Liver (tissue), 8 donors: ENCODE measurements at regions not wholly inside any gene's neighbourhood (a gene's known extent, or its start where the extent isn't known, plus 50 kb on each side); places are given as distances from the start of the nearest gene placed in this dataset.

Experiments
- DNase-seq: peaks from one replicate; pipeline ENCODE4 v3.0.0-alpha.2; 2017; ENCODE audit warnings: low spot score
- H3K27ac ChIP-seq, 2 donors: one replicate each; pipeline ENCODE4 v1.7.0; 2013; ENCODE audit warnings: inconsistent platforms in 2 of 2, low read length in 2 of 2, control low read depth in 1 of 2, low read depth in 1 of 2, mild to moderate bottlenecking in 1 of 2
- H3K27me3 ChIP-seq, 4 donors: one replicate each; pipeline versions ENCODE4 v1.6.1 to v1.7.0; 2013; ENCODE audit warnings: low read length in 3 of 4, inconsistent platforms in 1 of 4, mild to moderate bottlenecking in 1 of 4, moderate library complexity in 1 of 4; ENCODE audit not compliant: control insufficient read depth in 4 of 4, insufficient read depth in 4 of 4
- H3K36me3 ChIP-seq, 4 donors: one replicate each; pipeline versions ENCODE4 v1.6.1 to v1.7.0; 2013; ENCODE audit warnings: low read length in 3 of 4, mild to moderate bottlenecking in 3 of 4, low read depth in 1 of 4, moderate library complexity in 1 of 4; ENCODE audit not compliant: control insufficient read depth in 4 of 4, insufficient read depth in 3 of 4
- H3K4me1 ChIP-seq, 4 donors: one replicate each; pipeline versions ENCODE4 v1.6.1 to v1.7.0; 2013; ENCODE audit warnings: low read length in 3 of 4, mild to moderate bottlenecking in 3 of 4, moderate library complexity in 1 of 4; ENCODE audit not compliant: control insufficient read depth in 4 of 4, insufficient read depth in 4 of 4
- H3K4me3 ChIP-seq, 3 donors: one replicate each; pipeline versions ENCODE4 v1.6.1 to v1.7.0; 2013; ENCODE audit warnings: low read length in 3 of 3, control low read depth in 1 of 3, low read depth in 1 of 3, mild to moderate bottlenecking in 1 of 3
- H3K9ac ChIP-seq, 2 donors: one replicate each; pipeline ENCODE4 v1.7.0; 2013; ENCODE audit warnings: low read length in 2 of 2, mild to moderate bottlenecking in 2 of 2, moderate library complexity in 2 of 2, control low read depth in 1 of 2, low read depth in 1 of 2
- H3K9me3 ChIP-seq, 4 donors: one replicate each; pipeline versions ENCODE4 v1.6.1 to v1.7.0; 2013; ENCODE audit warnings: low read length in 3 of 4; ENCODE audit not compliant: control insufficient read depth in 4 of 4
- EGR1 ChIP-seq, 2 donors: IDR thresholded peaks; 2 replicates each; pipeline ENCODE4 v1.6.1; 2016 to 2018; ENCODE audit warnings: antibody characterized with exemption in 2 of 2, low read depth in 2 of 2
- FOXA1 ChIP-seq: IDR thresholded peaks from 2 replicates; pipeline ENCODE4 v1.6.1; 2016; ENCODE audit warnings: antibody characterized with exemption
- FOXA2 ChIP-seq: IDR thresholded peaks from 2 replicates; pipeline ENCODE4 v1.6.1; 2016; ENCODE audit warnings: antibody characterized with exemption
- GABPA ChIP-seq, 2 donors: IDR thresholded peaks in 1 of 2; conservative IDR thresholded peaks in 1 of 2; 2 replicates each; pipeline ENCODE4 v1.6.1; 2016; ENCODE audit warnings: antibody characterized with exemption in 2 of 2, mild to moderate bottlenecking in 1 of 2, moderate library complexity in 1 of 2
- HNF4A ChIP-seq, 2 donors: conservative IDR thresholded peaks; 2 replicates each; pipeline ENCODE4 v1.6.1; 2016; ENCODE audit warnings: antibody characterized with exemption in 2 of 2, mild to moderate bottlenecking in 2 of 2
- HNF4G ChIP-seq: IDR thresholded peaks from 2 replicates; pipeline ENCODE4 v1.6.1; 2016; ENCODE audit warnings: antibody characterized with exemption
- JUND ChIP-seq, 2 donors: IDR thresholded peaks; 2 replicates each; pipeline ENCODE4 v1.6.1; 2016; ENCODE audit warnings: antibody characterized with exemption in 2 of 2
- NR2F2 ChIP-seq: IDR thresholded peaks from 2 replicates; pipeline ENCODE4 v1.6.1; 2016; ENCODE audit warnings: antibody characterized with exemption
- RAD21 ChIP-seq, 2 donors: IDR thresholded peaks; 2 replicates each; pipeline ENCODE4 v1.6.1; 2016; ENCODE audit warnings: antibody characterized with exemption in 2 of 2, mild to moderate bottlenecking in 2 of 2
- RXRA ChIP-seq, 2 donors: IDR thresholded peaks; 2 replicates each; pipeline ENCODE4 v1.6.1; 2017 to 2018; ENCODE audit warnings: antibody characterized with exemption in 2 of 2, mild to moderate bottlenecking in 1 of 2
- SP1 ChIP-seq: IDR thresholded peaks from 2 replicates; pipeline ENCODE4 v1.6.1; 2018; ENCODE audit warnings: antibody characterized with exemption, mild to moderate bottlenecking
- TAF1 ChIP-seq: conservative IDR thresholded peaks from 2 replicates; pipeline ENCODE4 v1.6.1; 2016; ENCODE audit warnings: antibody characterized with exemption, mild to moderate bottlenecking
- YY1 ChIP-seq: IDR thresholded peaks from 2 replicates; pipeline ENCODE4 v1.6.1; 2016; ENCODE audit warnings: antibody characterized with exemption, mild to moderate bottlenecking
- WGBS: extraction: QIAGEN DNeasy Blood & Tissue Kit; methylation state at CpG from one replicate; pipeline ENCODE4 v1.1.7; 2013; 5-methylcytosine and 5-hydroxymethylcytosine counted together
- TF ChIP-seq, protein P1 (sequence below): fragments of 150-350 bp; IDR thresholded peaks from 2 replicates; pipeline ENCODE4 v1.5.1; 2017; ENCODE audit warnings: improper control_type of control experiment, low read depth, low read length; ENCODE audit not compliant: missing input control
- TF ChIP-seq, protein P2 (sequence below): IDR thresholded peaks from 2 replicates; pipeline ENCODE4 v1.6.1; 2016; ENCODE audit warnings: antibody characterized with exemption
- TF ChIP-seq, protein P3 (sequence below): IDR thresholded peaks from 2 replicates; pipeline ENCODE4 v1.6.1; 2016; ENCODE audit warnings: antibody characterized with exemption, mild to moderate bottlenecking
- TF ChIP-seq, protein P4 (sequence below): IDR thresholded peaks from 2 replicates; pipeline ENCODE4 v1.6.1; 2016; ENCODE audit warnings: antibody characterized with exemption
- TF ChIP-seq, protein P5 (sequence below): IDR thresholded peaks from 2 replicates; pipeline ENCODE4 v1.6.1; 2016; ENCODE audit warnings: antibody characterized with exemption
- donor health status: healthy.
- donor health status: healthy.
- donor health status: healthy.
- donor health status: healthy.
- donor health status: healthy.

DNA sequence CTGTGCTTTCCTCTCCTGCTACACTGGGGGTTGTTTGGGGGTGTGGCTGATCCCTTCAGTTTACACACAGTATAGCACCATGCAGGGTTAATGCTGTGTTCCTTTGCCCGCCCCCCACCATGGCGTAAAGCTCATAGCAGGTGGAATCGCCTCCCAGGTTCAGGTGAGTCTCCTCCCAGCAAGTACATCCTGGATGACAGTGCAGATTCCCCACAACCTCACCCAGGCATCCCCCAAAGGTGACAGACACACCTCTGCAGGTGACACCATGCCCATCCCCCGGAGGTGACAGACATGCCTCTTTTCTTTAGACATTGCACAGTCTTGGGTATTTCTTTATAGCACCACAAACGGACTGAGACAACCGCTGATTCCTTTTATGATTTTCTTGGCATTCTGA, 343.7 kb downstream of the BRD1 start (continued):
- TF ChIP-seq, protein P1, sequence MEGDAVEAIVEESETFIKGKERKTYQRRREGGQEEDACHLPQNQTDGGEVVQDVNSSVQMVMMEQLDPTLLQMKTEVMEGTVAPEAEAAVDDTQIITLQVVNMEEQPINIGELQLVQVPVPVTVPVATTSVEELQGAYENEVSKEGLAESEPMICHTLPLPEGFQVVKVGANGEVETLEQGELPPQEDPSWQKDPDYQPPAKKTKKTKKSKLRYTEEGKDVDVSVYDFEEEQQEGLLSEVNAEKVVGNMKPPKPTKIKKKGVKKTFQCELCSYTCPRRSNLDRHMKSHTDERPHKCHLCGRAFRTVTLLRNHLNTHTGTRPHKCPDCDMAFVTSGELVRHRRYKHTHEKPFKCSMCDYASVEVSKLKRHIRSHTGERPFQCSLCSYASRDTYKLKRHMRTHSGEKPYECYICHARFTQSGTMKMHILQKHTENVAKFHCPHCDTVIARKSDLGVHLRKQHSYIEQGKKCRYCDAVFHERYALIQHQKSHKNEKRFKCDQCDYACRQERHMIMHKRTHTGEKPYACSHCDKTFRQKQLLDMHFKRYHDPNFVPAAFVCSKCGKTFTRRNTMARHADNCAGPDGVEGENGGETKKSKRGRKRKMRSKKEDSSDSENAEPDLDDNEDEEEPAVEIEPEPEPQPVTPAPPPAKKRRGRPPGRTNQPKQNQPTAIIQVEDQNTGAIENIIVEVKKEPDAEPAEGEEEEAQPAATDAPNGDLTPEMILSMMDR: no peak
- TF ChIP-seq RXRA (IDR thresholded peaks at IDR 0.05): no peak

DNA sequence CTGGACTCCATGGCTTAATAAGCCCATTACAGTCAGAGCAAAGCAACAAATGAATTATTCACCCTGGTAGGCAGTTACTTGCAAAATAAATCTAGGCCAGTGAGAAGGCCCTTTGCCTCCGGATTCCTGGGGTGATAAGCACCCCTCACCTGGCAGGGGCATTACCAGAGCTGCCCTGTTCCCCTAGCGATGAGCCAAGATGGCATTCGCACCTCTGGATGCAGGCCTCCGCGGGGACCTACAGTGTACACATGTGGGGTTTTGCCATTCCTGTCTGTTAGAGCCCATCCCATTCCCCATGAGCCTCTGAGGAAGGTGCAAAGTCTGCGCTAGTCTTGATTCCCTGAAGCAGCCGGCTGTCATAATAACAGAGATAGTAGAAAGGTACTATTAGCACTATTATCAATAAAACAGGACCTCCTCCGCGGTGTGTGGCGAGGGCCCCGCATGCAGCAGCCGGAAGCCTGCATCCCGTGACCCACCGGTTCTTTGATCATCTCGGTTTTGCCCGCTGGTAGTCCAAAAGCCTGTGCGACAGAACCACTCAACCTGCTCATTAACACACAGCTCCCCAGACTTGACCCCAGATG, 344.3 kb downstream of the BRD1 start:
- Histone ChIP-seq H3K27ac (no peak overlapping the region), H3K9me3 (no peaks in the 10 kb centered on the region), H3K9ac (no peak overlapping the region), H3K4me1 (no peaks in the 10 kb centered on the region), H3K4me3 (no peak overlapping the region), H3K27me3 (peaks cover 0 to 5% (median 0%) of the 10 kb centered on the region in 4 donors), H3K36me3 (no peaks in the 10 kb centered on the region)
- TF ChIP-seq FOXA2 (no peak), RXRA (IDR thresholded peaks at IDR 0.05) (no peak), EGR1 (IDR thresholded peaks at IDR 0.05; ENCODE audit: low read depth in 2 of 2) (no peak), HNF4A (conservative IDR thresholded peaks at IDR 0.05) (no peak), YY1 (no peak), SP1 (no peak), RAD21 (IDR thresholded peaks at IDR 0.05) (no peak), NR2F2 (no peak), FOXA1 (no peak), TAF1 (no peak), HNF4G (no peak), GABPA (IDR thresholded peaks at IDR 0.05 in 1 of 2, conservative IDR thresholded peaks at IDR 0.05 in 1 of 2) (no peak), JUND (IDR thresholded peaks at IDR 0.05) (no peak)
- TF ChIP-seq, protein P2, sequence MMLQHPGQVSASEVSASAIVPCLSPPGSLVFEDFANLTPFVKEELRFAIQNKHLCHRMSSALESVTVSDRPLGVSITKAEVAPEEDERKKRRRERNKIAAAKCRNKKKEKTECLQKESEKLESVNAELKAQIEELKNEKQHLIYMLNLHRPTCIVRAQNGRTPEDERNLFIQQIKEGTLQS: no peak
- TF ChIP-seq, protein P3, sequence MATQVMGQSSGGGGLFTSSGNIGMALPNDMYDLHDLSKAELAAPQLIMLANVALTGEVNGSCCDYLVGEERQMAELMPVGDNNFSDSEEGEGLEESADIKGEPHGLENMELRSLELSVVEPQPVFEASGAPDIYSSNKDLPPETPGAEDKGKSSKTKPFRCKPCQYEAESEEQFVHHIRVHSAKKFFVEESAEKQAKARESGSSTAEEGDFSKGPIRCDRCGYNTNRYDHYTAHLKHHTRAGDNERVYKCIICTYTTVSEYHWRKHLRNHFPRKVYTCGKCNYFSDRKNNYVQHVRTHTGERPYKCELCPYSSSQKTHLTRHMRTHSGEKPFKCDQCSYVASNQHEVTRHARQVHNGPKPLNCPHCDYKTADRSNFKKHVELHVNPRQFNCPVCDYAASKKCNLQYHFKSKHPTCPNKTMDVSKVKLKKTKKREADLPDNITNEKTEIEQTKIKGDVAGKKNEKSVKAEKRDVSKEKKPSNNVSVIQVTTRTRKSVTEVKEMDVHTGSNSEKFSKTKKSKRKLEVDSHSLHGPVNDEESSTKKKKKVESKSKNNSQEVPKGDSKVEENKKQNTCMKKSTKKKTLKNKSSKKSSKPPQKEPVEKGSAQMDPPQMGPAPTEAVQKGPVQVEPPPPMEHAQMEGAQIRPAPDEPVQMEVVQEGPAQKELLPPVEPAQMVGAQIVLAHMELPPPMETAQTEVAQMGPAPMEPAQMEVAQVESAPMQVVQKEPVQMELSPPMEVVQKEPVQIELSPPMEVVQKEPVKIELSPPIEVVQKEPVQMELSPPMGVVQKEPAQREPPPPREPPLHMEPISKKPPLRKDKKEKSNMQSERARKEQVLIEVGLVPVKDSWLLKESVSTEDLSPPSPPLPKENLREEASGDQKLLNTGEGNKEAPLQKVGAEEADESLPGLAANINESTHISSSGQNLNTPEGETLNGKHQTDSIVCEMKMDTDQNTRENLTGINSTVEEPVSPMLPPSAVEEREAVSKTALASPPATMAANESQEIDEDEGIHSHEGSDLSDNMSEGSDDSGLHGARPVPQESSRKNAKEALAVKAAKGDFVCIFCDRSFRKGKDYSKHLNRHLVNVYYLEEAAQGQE: no peak
- TF ChIP-seq, protein P4, sequence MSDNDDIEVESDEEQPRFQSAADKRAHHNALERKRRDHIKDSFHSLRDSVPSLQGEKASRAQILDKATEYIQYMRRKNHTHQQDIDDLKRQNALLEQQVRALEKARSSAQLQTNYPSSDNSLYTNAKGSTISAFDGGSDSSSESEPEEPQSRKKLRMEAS: no peak
- TF ChIP-seq, protein P1: no peak
- TF ChIP-seq, protein P5, sequence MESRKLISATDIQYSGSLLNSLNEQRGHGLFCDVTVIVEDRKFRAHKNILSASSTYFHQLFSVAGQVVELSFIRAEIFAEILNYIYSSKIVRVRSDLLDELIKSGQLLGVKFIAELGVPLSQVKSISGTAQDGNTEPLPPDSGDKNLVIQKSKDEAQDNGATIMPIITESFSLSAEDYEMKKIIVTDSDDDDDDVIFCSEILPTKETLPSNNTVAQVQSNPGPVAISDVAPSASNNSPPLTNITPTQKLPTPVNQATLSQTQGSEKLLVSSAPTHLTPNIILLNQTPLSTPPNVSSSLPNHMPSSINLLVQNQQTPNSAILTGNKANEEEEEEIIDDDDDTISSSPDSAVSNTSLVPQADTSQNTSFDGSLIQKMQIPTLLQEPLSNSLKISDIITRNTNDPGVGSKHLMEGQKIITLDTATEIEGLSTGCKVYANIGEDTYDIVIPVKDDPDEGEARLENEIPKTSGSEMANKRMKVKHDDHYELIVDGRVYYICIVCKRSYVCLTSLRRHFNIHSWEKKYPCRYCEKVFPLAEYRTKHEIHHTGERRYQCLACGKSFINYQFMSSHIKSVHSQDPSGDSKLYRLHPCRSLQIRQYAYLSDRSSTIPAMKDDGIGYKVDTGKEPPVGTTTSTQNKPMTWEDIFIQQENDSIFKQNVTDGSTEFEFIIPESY: no peak
- WGBS: 85% methylated on average over 17 of the region's 17 CpGs
- no peak for DNase-seq
